GM12875 (cell line): ENCODE measurements at regions not wholly inside any gene's neighbourhood (a gene's known extent, or its start where the extent isn't known, plus 50 kb on each side); places are given as distances from the start of the nearest gene placed in this dataset.

Experiments used
- H3K4me3 ChIP-seq: one replicate; pipeline ENCODE4 v1.5.1; 2011; ENCODE audit warnings: low read depth, low read length, control low read depth
- CTCF ChIP-seq: IDR thresholded peaks from 2 replicates; pipeline ENCODE4 v1.5.1; 2011; ENCODE audit warnings: low read depth, mild to moderate bottlenecking, control low read depth, inconsistent platforms, low read length, moderate library complexity, borderline replicate concordance; ENCODE audit not compliant: insufficient read depth

GRCh38 chr6:44009425-44010321 lies 117.6 kb downstream of the MRPL14 start:
- no peak overlapping the region for H3K4me3 ChIP-seq

GRCh38 chr6:44008821-44009370 lies 118.4 kb downstream of the MRPL14 start:
- no peak overlapping the region for H3K4me3 ChIP-seq
- TF ChIP-seq CTCF = no peak

More at GRCh38 chr6:44009425-44010321, 117.6 kb downstream of the MRPL14 start:
- TF ChIP-seq CTCF = no peak

- TF ChIP-seq CTCF = no peak
- no peak overlapping the region for H3K4me3 ChIP-seq
Observed at GRCh38 chr6:44007818-44008621, 119.2 kb downstream of the MRPL14 start.

- TF ChIP-seq CTCF = no peak
- no peak overlapping the region for H3K4me3 ChIP-seq
Observed at GRCh38 chr6:44006872-44007303, 120.4 kb downstream of the MRPL14 start.

- H3K4me3 ChIP-seq = no peak overlapping the region
- no peak for TF ChIP-seq CTCF
Observed at GRCh38 chr6:44006123-44006871, 121.0 kb downstream of the MRPL14 start.

GRCh38 chr6:44005507-44005903 lies 121.7 kb downstream of the MRPL14 start:
- no peak overlapping the region for H3K4me3 ChIP-seq
- no peak for TF ChIP-seq CTCF
